H1 (cell line): ENCODE measurements at regions not wholly inside any gene's neighbourhood (a gene's known extent, or its start where the extent isn't known, plus 50 kb on each side); places are given as distances from the start of the nearest gene placed in this dataset.
A peak's percentile ranks its signal among the peaks of the same experiment; 100 is the strongest.

Experiments used
- CTCF ChIA-PET: fragments of 300-600 bp; sonication (Branson Sonifier 250); formaldehyde crosslinking; loops from one replicate; lab custom pipeline; 2021; ENCODE audit not compliant: partially characterized antibody; lab: Charles Lee
- POLR2A ChIA-PET: fragments of 300-600 bp; sonication (Branson Sonifier 250); formaldehyde crosslinking; loops from one replicate; lab custom pipeline; 2021; ENCODE audit warnings: inconsistent platforms; ENCODE audit not compliant: partially characterized antibody; lab: Charles Lee
- DNase-seq, 2 experiments: peaks; one replicate each; pipeline versions ENCODE4 v3.0.0 to v3.0.0-alpha.2; 2010 to 2022; ENCODE audit warnings: low spot score in 2 of 2, low read depth in 1 of 2, mixed read lengths in 1 of 2
- FAIRE-seq: peaks from 2 replicates; lab custom pipeline; 2011; peaks lifted over from hg19 to GRCh38; lab: Jason Lieb, UNC
- H2AFZ ChIP-seq: 2 replicates; pipeline ENCODE4 v1.8.1; 2012; ENCODE audit warnings: low read length, inconsistent platforms
- H2AK5ac ChIP-seq: 2 replicates; pipeline ENCODE4 v1.6.1; 2013; ENCODE audit warnings: low read depth, low read length
- H2BK120ac ChIP-seq: replicated peaks from 2 replicates; pipeline ENCODE3; 2013; ENCODE audit warnings: low read depth, low read length, inconsistent platforms
- H2BK12ac ChIP-seq: 2 replicates; pipeline ENCODE4 v1.6.1; 2013; ENCODE audit warnings: low read depth, low read length
- H2BK15ac ChIP-seq: 2 replicates; pipeline ENCODE4 v1.6.1; 2013; ENCODE audit warnings: low read length
- H2BK20ac ChIP-seq: 2 replicates; pipeline ENCODE4 v1.6.1; 2013; ENCODE audit warnings: low read length
- H2BK5ac ChIP-seq: 2 replicates; pipeline ENCODE4 v1.6.1; 2013; ENCODE audit warnings: low read depth, low read length
- H3K14ac ChIP-seq: 2 replicates; pipeline ENCODE4 v1.6.1; 2013; ENCODE audit warnings: inconsistent platforms; ENCODE audit not compliant: insufficient read length
- H3K18ac ChIP-seq: 2 replicates; pipeline ENCODE4 v1.6.1; 2013; ENCODE audit warnings: low read length; ENCODE audit errors: extremely low read depth
- H3K23ac ChIP-seq: 2 replicates; pipeline ENCODE4 v1.6.1; 2013; ENCODE audit warnings: inconsistent platforms; ENCODE audit not compliant: insufficient read length
- H3K23me2 ChIP-seq: 2 replicates; pipeline ENCODE4 v1.6.1; 2013; ENCODE audit warnings: low read depth, low read length
- H3K27ac ChIP-seq: 2 replicates; pipeline ENCODE4 v1.6.1; 2011; ENCODE audit warnings: low read depth, low read length, inconsistent platforms
- H3K27me3 ChIP-seq, 4 experiments: replicated peaks in 1 of 4; 1 replicate in 1 of 4; 2 replicates in 3 of 4; pipeline versions ENCODE4 v1.6.1 to v1.8.1; 2011 to 2013; ENCODE audit warnings: low read length in 3 of 4, mild to moderate bottlenecking in 3 of 4, inconsistent platforms in 2 of 4, mixed read lengths in 2 of 4, moderate library complexity in 1 of 4; ENCODE audit not compliant: control insufficient read depth in 3 of 4, insufficient read depth in 3 of 4; ENCODE audit errors: extremely low read depth in 1 of 4
- H3K36me3 ChIP-seq, 4 experiments: 2 replicates each; pipeline versions ENCODE4 v1.6.1 to v1.8.1; 2011 to 2013; ENCODE audit warnings: mild to moderate bottlenecking in 4 of 4, low read length in 3 of 4, moderate library complexity in 2 of 4, control low read depth in 1 of 4, inconsistent platforms in 1 of 4; ENCODE audit not compliant: insufficient read depth in 4 of 4, control insufficient read depth in 2 of 4
- H3K4ac ChIP-seq: replicated peaks from 2 replicates; pipeline ENCODE3; 2013; ENCODE audit warnings: low read length, low read depth, mixed read lengths, inconsistent platforms; ENCODE audit not compliant: insufficient read length
- H3K4me1 ChIP-seq, 4 experiments: replicated peaks in 1 of 4; 1 replicate in 1 of 4; 2 replicates in 3 of 4; pipeline versions ENCODE4 v1.6.1 to v1.8.1; 2011 to 2013; ENCODE audit warnings: low read length in 3 of 4, inconsistent platforms in 2 of 4, mixed read lengths in 1 of 4; ENCODE audit not compliant: insufficient read depth in 4 of 4, control insufficient read depth in 3 of 4
- H3K4me2 ChIP-seq, 2 experiments: 2 replicates each; pipeline versions ENCODE4 v1.6.1 to v1.8.1; 2011 to 2013; ENCODE audit warnings: low read depth in 2 of 2, low read length in 2 of 2, control low read depth in 1 of 2, inconsistent platforms in 1 of 2, mild to moderate bottlenecking in 1 of 2; ENCODE audit not compliant: insufficient read depth in 1 of 2
- H3K4me3 ChIP-seq, 4 experiments: fragments of 200-600, 300-600 bp in 1 of 4; sonication (generic), shearing (Covaris generic), sonication (Bioruptor Twin) in 1 of 4; 2 replicates each; pipeline versions ENCODE4 v1.5.1 to v1.8.1; 2011 to 2016; ENCODE audit warnings: low read length in 4 of 4, low read depth in 3 of 4, control low read depth in 2 of 4, inconsistent platforms in 2 of 4, mild to moderate bottlenecking in 2 of 4, mixed read lengths in 1 of 4, moderate library complexity in 1 of 4; ENCODE audit not compliant: insufficient read depth in 2 of 4; ENCODE audit errors: extremely low read depth in 1 of 4
- H3K56ac ChIP-seq: replicated peaks from 2 replicates; pipeline ENCODE3; 2013; ENCODE audit warnings: low read depth, mild to moderate bottlenecking, mixed read lengths, low read length, inconsistent platforms; ENCODE audit not compliant: insufficient read length
- H3K79me1 ChIP-seq: 2 replicates; pipeline ENCODE4 v1.6.1; 2013; ENCODE audit warnings: low read depth, low read length, control low read depth
- H3K79me2 ChIP-seq, 2 experiments: 2 replicates each; pipeline versions ENCODE4 v1.6.1 to v1.8.1; 2012 to 2013; ENCODE audit warnings: low read length in 2 of 2, mild to moderate bottlenecking in 2 of 2, inconsistent platforms in 1 of 2; ENCODE audit not compliant: insufficient read depth in 2 of 2, control insufficient read depth in 1 of 2
- H3K9ac ChIP-seq, 4 experiments: replicated peaks in 1 of 4; 1 replicate in 1 of 4; 2 replicates in 3 of 4; pipeline versions ENCODE4 v1.6.1 to v1.8.1; 2011 to 2013; ENCODE audit warnings: low read depth in 3 of 4, low read length in 3 of 4, control low read depth in 2 of 4, mild to moderate bottlenecking in 2 of 4, moderate library complexity in 2 of 4, inconsistent platforms in 1 of 4; ENCODE audit errors: extremely low read depth in 1 of 4
- H3K9me3 ChIP-seq, 2 experiments: 2 replicates each; pipeline versions ENCODE4 v1.6.1 to v1.8.1; 2012 to 2013; ENCODE audit warnings: mild to moderate bottlenecking in 2 of 2, moderate library complexity in 2 of 2, control low read depth in 1 of 2, inconsistent platforms in 1 of 2, low read depth in 1 of 2, low read length in 1 of 2, mixed read lengths in 1 of 2; ENCODE audit not compliant: insufficient read depth in 2 of 2
- H4K20me1 ChIP-seq, 2 experiments: replicated peaks in 1 of 2; 2 replicates each; pipeline versions ENCODE3 to v1.8.1; 2011 to 2013; ENCODE audit warnings: inconsistent platforms in 2 of 2, low read length in 2 of 2, mild to moderate bottlenecking in 1 of 2; ENCODE audit not compliant: insufficient read depth in 2 of 2, control insufficient read depth in 1 of 2
- H4K5ac ChIP-seq: 2 replicates; pipeline ENCODE4 v1.6.1; 2013; ENCODE audit warnings: low read length, low read depth, mixed read lengths, inconsistent platforms; ENCODE audit not compliant: insufficient read length
- H4K8ac ChIP-seq: 2 replicates; pipeline ENCODE4 v1.8.0; 2013; ENCODE audit warnings: mild to moderate bottlenecking, moderate library complexity, low read length, inconsistent platforms; ENCODE audit not compliant: insufficient read depth; ENCODE audit errors: extremely low read depth
- H4K91ac ChIP-seq: replicated peaks from 2 replicates; pipeline ENCODE3; 2013; ENCODE audit warnings: low read length, mixed read lengths, inconsistent platforms; ENCODE audit not compliant: insufficient read length
- GABPA ChIP-seq: IDR thresholded peaks from 2 replicates; pipeline ENCODE4 v1.6.1; 2011; ENCODE audit warnings: mild to moderate bottlenecking, low read length, moderate library complexity, borderline replicate concordance; ENCODE audit not compliant: insufficient read depth
- JUN ChIP-seq: IDR thresholded peaks from 2 replicates; pipeline ENCODE4 v1.6.1; 2011; ENCODE audit warnings: low read depth, mild to moderate bottlenecking, improper control_type of control experiment, low read length
- NRF1 ChIP-seq: IDR thresholded peaks from 2 replicates; pipeline ENCODE4 v1.6.1; 2011; ENCODE audit warnings: mild to moderate bottlenecking, low read depth, low read length, improper control_type of control experiment
- POLR2AphosphoS5 ChIP-seq: IDR thresholded peaks from 2 replicates; pipeline ENCODE4 v1.6.1; 2011; ENCODE audit warnings: low read depth, low read length
- POU5F1 ChIP-seq: IDR thresholded peaks from 2 replicates; pipeline ENCODE4 v1.6.1; 2011; ENCODE audit warnings: low read depth, mild to moderate bottlenecking, low read length, moderate library complexity
- SIRT6 ChIP-seq: IDR thresholded peaks from one replicate; pipeline ENCODE4 v1.7.1; 2012; ENCODE audit warnings: low read length, inconsistent platforms
- SRF ChIP-seq: IDR thresholded peaks from 2 replicates; pipeline ENCODE4 v1.6.1; 2011; ENCODE audit warnings: mild to moderate bottlenecking, low read depth, low read length, moderate library complexity
- SUZ12 ChIP-seq: fragments of 200-600 bp; sonication (generic); IDR thresholded peaks from 2 replicates; pipeline ENCODE4 v1.6.1; 2012; ENCODE audit warnings: mild to moderate bottlenecking, inconsistent platforms, low read length, moderate library complexity, mixed read lengths
- TEAD4 ChIP-seq: IDR thresholded peaks from 2 replicates; pipeline ENCODE4 v1.6.1; 2012; ENCODE audit warnings: low read depth, low read length, inconsistent platforms, mixed read lengths
- ZNF274 ChIP-seq: IDR thresholded peaks from 2 replicates; pipeline ENCODE4 v1.7.0; 2012; ENCODE audit warnings: low read length, borderline replicate concordance; ENCODE audit errors: extremely low read depth
- WGBS, 2 experiments: shearing (Covaris generic) in 1 of 2; methylation state at CpG; one replicate each; pipeline versions ENCODE4 v1.1.6 to v1.1.7; 2013 to 2015; ENCODE audit warnings: low lambda C conversion rate in 2 of 2, mixed read lengths in 2 of 2, inconsistent platforms in 1 of 2, low coverage in 1 of 2, missing lambda C conversion rate in 1 of 2; ENCODE audit not compliant: insufficient replicate concordance in 2 of 2, insufficient coverage in 1 of 2, insufficient read length in 1 of 2; ENCODE audit errors: extremely low coverage in 1 of 2, missing lambda C conversion rate in 1 of 2; 5-methylcytosine and 5-hydroxymethylcytosine counted together
- TF ChIP-seq, protein P1 (sequence below): IDR thresholded peaks from 2 replicates; pipeline ENCODE4 v1.6.1; 2011; ENCODE audit warnings: low read depth, mild to moderate bottlenecking, low read length; ENCODE audit not compliant: insufficient read depth
- TF ChIP-seq, protein P2 (sequence below): IDR thresholded peaks from 2 replicates; pipeline ENCODE4 v1.6.1; 2012; ENCODE audit warnings: inconsistent platforms
- TF ChIP-seq, protein P3 (sequence below): IDR thresholded peaks from 2 replicates; pipeline ENCODE4 v1.6.1; 2012; ENCODE audit warnings: low read length, inconsistent platforms

DNA sequence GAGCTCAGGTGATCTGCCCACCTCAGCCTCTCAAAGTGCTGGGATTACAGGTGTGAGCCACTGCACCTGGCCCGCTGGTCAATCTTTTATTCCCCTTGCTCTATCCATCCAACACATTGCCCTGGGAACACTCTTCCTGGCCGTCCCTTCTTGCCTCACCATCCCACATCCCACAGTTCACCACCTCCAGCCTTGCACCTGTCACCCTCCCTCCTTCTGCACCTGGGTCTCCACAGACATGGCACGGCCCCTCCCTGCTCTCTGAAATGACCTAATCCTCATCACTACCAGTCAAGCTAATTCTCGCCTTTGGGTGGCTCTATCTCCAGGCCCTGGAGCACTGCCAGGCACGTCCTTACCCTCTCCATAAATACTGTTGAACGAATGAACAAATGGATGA is 116.9 kb upstream of the TEX51 start:
- Histone ChIP-seq H4K20me1 (no peaks in the 10 kb centered on the region), H2BK20ac (no peak overlapping the region), H3K27ac (no peak overlapping the region), H4K5ac (no peak overlapping the region), H3K36me3 (no peaks in the 10 kb centered on the region), H3K18ac (no peak overlapping the region), H3K4me2 (no peak overlapping the region), H2BK15ac (no peak overlapping the region), H4K8ac (no peak overlapping the region), H3K79me1 (no peaks in the 10 kb centered on the region), H3K56ac (no peak overlapping the region), H4K91ac (no peak overlapping the region), H3K9ac (no peak overlapping the region), H2BK5ac (no peak overlapping the region), H2BK120ac (no peak overlapping the region), H3K23ac (no peak overlapping the region), H3K4me3 (no peak overlapping the region), H3K9me3 (no peaks in the 10 kb centered on the region), H3K14ac (no peak overlapping the region), H2AK5ac (peak overlapping the region; percentile 39; the same call in 1 of the 2 replicates), H2AFZ (no peak overlapping the region), H3K27me3 (no peaks in the 10 kb centered on the region), H3K4ac (no peak overlapping the region), H2BK12ac (peak overlapping the region; percentile 60; the same call in 1 of the 2 replicates), H3K4me1 (peaks cover 0 to 4% (median 0%) of the 10 kb centered on the region in 4 experiments; a peak in 2 of 7 replicates), H3K79me2 (no peaks in the 10 kb centered on the region), H3K23me2 (peaks cover 5% of the 10 kb centered on the region; the same call in 1 of the 2 replicates)
- no peak for DNase-seq
- 84% methylated on average over 6 of the region's 6 CpGs; no CpG with 5 or more reads in 1 of the 2 experiments for WGBS, 2 experiments
- no peak for FAIRE-seq
- CTCF ChIA-PET, result interaction anchor here (1.4 to 1.6 kb wide), 2 partner anchors 190 to 253 kb away, joined by 4 to 7 read pairs; no protein-coding TSS in a partner anchor
- POLR2A ChIA-PET, result no interaction called here
- TF ChIP-seq TEAD4 (no peak), NRF1 (no peak), JUN (no peak), SRF (no peak), POU5F1 (no peak), POLR2AphosphoS5 (no peak), SIRT6 (no peak), GABPA (no peak), ZNF274 (no peak), SUZ12 (no peak)
- TF ChIP-seq, protein P1, sequence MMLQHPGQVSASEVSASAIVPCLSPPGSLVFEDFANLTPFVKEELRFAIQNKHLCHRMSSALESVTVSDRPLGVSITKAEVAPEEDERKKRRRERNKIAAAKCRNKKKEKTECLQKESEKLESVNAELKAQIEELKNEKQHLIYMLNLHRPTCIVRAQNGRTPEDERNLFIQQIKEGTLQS, result no peak
- TF ChIP-seq, protein P2, sequence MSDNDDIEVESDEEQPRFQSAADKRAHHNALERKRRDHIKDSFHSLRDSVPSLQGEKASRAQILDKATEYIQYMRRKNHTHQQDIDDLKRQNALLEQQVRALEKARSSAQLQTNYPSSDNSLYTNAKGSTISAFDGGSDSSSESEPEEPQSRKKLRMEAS, result no peak
- TF ChIP-seq, protein P3, sequence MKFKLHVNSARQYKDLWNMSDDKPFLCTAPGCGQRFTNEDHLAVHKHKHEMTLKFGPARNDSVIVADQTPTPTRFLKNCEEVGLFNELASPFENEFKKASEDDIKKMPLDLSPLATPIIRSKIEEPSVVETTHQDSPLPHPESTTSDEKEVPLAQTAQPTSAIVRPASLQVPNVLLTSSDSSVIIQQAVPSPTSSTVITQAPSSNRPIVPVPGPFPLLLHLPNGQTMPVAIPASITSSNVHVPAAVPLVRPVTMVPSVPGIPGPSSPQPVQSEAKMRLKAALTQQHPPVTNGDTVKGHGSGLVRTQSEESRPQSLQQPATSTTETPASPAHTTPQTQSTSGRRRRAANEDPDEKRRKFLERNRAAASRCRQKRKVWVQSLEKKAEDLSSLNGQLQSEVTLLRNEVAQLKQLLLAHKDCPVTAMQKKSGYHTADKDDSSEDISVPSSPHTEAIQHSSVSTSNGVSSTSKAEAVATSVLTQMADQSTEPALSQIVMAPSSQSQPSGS, result no peak
